UCSD-AML1 (cell line): ENCODE measurements at regions not wholly inside any gene's neighbourhood (a gene's known extent, or its start where the extent isn't known, plus 50 kb on each side); places are given as distances from the start of the nearest gene placed in this dataset.
A peak's percentile ranks its signal among the peaks of the same experiment; 100 is the strongest.
"Not testable (repeated sequence)": the region's sequence is repeated elsewhere in the genome, so short reads cannot be mapped to it uniquely, and the experiment has no call there.

Source experiments
- DNase-seq: peaks from one replicate; lab custom pipeline; 2025; ENCODE audit not compliant: unreplicated experiment; lab: John Stamatoyannopoulos, UW

- peak; percentile 43 for DNase-seq
Measured at GRCh38 chr6:27096834-27097511, 150.5 kb upstream of the PRSS16 start.

- no peak for DNase-seq
Measured at GRCh38 chr6:27098956-27099355, 148.5 kb upstream of the PRSS16 start.

GRCh38 chr6:27100921-27101320, 146.6 kb upstream of the PRSS16 start:
- DNase-seq, result no peak

GRCh38 chr6:27101824-27102223, 145.7 kb upstream of the PRSS16 start:
- DNase-seq, result no peak

GRCh38 chr6:27106382-27106781, 141.1 kb upstream of the PRSS16 start:
- DNase-seq, result no peak

GRCh38 chr6:27111743-27112142, 135.8 kb upstream of the PRSS16 start:
- DNase-seq, result no peak

- DNase-seq, result no peak
Measured at GRCh38 chr6:27112974-27113373, 134.5 kb upstream of the PRSS16 start.

DNA sequence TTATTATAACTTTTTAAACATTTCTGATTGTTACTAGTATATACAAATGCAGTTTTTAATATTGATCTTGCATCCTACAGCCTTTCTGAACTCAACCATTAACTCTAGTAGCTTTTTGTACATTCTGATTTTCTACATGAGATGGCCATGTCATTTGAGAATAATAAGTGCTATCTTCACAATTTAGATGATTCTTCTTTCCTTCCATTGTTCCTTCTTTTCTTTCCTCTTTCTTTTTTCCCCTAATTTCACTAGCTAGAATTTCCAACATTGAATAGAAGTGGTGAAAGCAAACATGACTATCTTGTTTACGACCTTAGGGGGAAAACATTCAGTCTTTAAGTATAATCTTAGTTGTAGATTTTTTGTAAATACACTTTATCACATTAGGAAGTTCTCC, 128.2 kb upstream of the PRSS16 start:
- DNase-seq, result no peak

DNA sequence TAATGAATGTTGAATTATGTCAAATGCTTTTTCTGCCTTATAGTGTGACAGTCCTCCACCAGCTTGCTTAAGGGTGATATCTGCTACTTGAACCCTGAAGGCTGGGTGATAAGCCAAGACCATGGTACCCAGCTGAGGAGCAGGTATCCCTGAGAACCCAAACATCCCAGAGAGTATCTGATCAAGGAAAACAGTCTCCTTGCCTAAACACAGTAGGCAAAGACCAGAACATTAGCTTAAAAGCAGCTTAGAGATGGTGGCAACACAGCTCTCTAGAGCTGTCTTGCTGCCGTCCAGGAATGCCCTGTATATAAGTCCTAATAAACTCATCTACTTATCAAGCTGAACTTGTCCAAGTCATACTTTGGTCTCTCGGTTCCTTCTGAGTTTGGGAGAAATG, 127.7 kb upstream of the PRSS16 start:
- no peak for DNase-seq

- DNase-seq, result no peak
Measured at GRCh38 chr6:27121640-27122039, 125.9 kb upstream of the PRSS16 start.

DNA sequence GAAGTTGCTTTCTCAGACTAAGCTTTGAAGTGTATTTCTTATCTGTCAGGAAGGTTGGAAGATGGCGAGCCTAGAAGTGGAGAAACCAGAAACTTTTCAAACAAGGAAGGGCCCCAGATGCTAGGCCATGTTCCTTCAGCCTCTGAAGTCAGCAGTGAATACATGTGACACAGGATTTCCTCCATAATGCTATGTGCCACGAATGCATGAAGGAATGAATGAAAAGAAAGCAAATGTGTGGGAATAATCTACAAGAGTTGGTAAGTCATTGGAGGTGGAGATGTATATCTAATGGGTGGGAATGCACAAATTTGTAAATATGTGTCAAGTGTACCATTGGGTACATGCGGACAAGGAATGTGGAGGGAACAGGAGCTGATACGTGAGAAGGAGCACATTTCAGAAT, 123.2 kb upstream of the PRSS16 start:
- DNase-seq, result no peak

DNA sequence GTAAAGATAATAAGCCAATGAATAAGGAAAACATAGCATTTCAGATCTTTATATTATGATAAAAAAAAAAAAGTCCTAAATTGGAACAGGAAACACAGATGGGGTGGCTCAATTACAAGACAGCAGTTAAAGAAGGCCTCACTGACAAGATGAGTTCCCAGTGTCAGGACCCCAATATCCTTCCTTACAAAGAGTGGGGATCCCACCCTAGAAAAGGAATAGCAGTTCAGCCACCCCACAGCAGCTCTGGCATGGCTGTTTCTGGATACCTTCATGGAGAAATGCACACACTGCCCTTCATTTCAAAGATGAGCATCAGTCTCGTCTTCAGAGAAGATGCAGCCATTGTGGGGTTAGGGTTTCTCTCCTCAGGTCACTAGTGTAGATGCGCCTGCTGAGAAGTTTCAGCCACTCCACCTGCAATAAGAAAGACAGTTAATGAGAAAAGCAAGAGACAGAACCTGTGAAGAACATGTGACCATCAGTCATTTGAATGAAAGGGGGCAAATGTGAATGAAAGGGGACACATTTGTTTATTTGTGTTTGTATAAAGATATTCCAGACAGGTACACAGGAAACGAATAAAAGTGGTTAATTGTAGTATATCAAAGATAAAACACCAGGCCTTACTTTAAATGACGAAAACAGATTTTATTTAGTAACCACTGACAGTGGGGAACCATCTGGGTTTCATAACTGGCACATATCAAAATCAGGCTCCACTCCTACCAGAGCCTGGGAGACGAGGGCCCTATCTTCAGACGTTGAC, 121.3 kb upstream of the PRSS16 start:
- DNase-seq, result no peak

- DNase-seq, result peak; percentile 82
Measured at GRCh38 chr6:27126815-27127537, 120.5 kb upstream of the PRSS16 start.

DNA sequence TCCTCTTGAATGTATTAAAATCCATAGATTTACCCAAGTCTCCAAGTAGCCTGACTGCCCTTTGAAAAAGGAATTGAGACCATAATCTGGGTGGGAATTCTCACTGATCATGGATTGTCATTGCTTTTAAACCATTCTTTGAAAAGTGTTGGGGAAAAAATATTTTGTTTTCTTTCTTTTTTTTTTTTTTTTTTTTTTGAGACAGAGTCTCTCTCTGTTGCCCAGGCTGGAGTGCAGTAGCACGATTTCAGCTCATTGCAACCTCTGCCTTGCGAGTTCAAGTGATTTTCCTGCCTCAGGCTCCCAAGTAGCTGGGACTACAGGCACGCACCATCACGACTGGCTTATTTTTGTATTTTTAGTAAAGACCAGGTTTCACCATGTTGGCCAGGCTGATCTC, 119.6 kb upstream of the PRSS16 start:
- not testable (repeated sequence) for DNase-seq

GRCh38 chr6:27128311-27129094, 119.0 kb upstream of the PRSS16 start:
- DNase-seq, result no peak

- DNase-seq, result no peak
Measured at GRCh38 chr6:27129095-27129815, 118.2 kb upstream of the PRSS16 start.

GRCh38 chr6:27129917-27130316, 117.6 kb upstream of the PRSS16 start:
- DNase-seq, result no peak

- no peak for DNase-seq
Measured at GRCh38 chr6:27130668-27131428, 116.7 kb upstream of the PRSS16 start.

DNA sequence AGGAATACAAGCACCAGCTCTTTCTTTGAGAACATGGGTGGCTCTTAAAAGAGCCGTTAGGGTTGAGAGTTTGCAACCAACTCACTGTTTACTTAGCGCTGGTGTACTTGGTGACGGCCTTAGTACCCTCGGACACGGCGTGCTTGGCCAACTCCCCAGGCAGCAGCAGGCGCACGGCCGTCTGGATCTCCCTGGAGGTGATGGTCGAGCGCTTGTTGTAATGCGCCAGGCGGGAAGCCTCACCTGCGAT, 115.3 kb upstream of the PRSS16 start:
- not testable (repeated sequence) for DNase-seq
